Body of pancreas (tissue), 4 donors: ENCODE measurements at regions not wholly inside any gene's neighbourhood (a gene's known extent, or its start where the extent isn't known, plus 50 kb on each side); places are given as distances from the start of the nearest gene placed in this dataset.

ENCODE experiments used
- ATAC-seq: fragments of 150-250 bp; one replicate; pipeline ENCODE4 v1.9.1; 2016
- DNase-seq, 4 donors: peaks; one replicate each; pipeline ENCODE4 v3.0.0-alpha.2; 2019
- H3K27ac ChIP-seq, 4 donors: fragments of 200-600 bp; sonication (generic); 1 replicate in 3 of 4; 2 replicates in 1 of 4; pipeline versions ENCODE4 v1.5.1 to v1.6.1; 2016 to 2019; ENCODE audit warnings: mild to moderate bottlenecking in 1 of 4, mixed read lengths in 1 of 4, moderate library complexity in 1 of 4
- H3K27me3 ChIP-seq, 2 donors: fragments of 200-600 bp; sonication (generic); one replicate each; pipeline ENCODE4 v1.6.0; 2016; ENCODE audit warnings: mild to moderate bottlenecking in 1 of 2
- H3K36me3 ChIP-seq, 2 donors: fragments of 200-600 bp; sonication (generic); replicated peaks in 1 of 2; 2 replicates each; pipeline ENCODE4 v1.5.1; 2016; ENCODE audit warnings: low read depth in 2 of 2; ENCODE audit not compliant: insufficient read depth in 1 of 2
- H3K4me1 ChIP-seq: fragments of 200-600 bp; sonication (generic); one replicate; pipeline ENCODE4 v1.6.0; 2016
- H3K4me3 ChIP-seq, 2 donors: fragments of 200-600 bp; sonication (generic); 1 replicate in 1 of 2; 2 replicates in 1 of 2; pipeline ENCODE4 v1.5.1; 2016 to 2019
- H3K9me3 ChIP-seq, 3 donors: fragments of 200-600 bp; sonication (generic); 1 replicate in 2 of 3; 2 replicates in 1 of 3; pipeline ENCODE4 v1.5.1; 2016
- POLR2A ChIP-seq, 3 donors: fragments of 450-650 bp; IDR thresholded peaks; one replicate each; pipeline ENCODE4 v1.6.1; 2016; ENCODE audit warnings: antibody characterized with exemption in 3 of 3, mild to moderate bottlenecking in 2 of 3
- WGBS, 2 donors: methylation state at CpG; one replicate each; pipeline ENCODE4 v1.1.5; 2017; 5-methylcytosine and 5-hydroxymethylcytosine counted together
- intact Hi-C: fragments of 100-400 bp; cut with DNase I; formaldehyde crosslinking; loops from one replicate; pipeline ENCODE4 v1.15.1; 2023
- TF ChIP-seq, protein P1 (sequence below), 7 experiments: fragments of 450-650 bp in 4 of 7; fragments of 200-600 bp in 3 of 7; sonication (generic) in 3 of 7; IDR thresholded peaks; one replicate each; pipeline ENCODE4 v1.5.1; 2016 to 2019; ENCODE audit warnings: antibody characterized with exemption in 7 of 7

DNA sequence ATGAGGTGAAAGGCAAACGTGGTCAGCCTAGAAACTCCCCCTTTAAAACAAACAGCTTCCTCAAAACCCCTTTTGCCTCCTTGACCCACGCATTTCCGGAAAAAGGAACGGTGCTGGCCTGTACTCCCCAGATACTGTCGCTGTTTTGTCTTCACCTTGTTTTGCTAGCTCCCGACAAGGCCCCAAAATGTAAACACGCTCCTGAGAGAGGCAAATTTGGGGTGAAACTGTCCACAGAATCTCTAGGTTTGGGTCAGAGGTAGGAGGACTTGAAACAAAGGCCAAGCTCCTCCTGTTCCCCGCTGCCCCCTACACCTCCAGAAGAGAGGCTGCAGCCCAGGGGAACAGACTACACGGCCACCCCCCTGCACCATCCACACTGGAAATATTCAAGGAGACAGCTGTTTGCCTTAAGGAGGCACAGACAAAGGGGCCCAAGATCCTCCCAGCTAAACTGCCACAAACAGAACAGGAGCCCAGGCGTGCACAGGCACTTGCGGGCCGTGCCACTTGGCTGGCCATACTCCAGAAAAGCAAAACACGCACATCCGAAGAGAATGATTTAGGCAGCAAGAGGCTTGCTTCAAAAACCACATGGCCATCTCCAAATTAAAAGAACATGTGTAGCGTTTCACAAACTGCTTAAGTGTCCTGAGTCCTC, 160.5 kb upstream of the GRK3 start:
- intact Hi-C loops = no loop called here
- H3K36me3 ChIP-seq = no peaks in the 10 kb centered on the region
- DNase-seq = no peak
- no peak for ATAC-seq
- peaks cover 47% of the 10 kb centered on the region for H3K4me1 ChIP-seq
- WGBS, 2 donors = 7% methylated on average over 10 to 15 of the region's 15 CpGs
- peak overlapping the region; percentile 11 to 38 for H3K4me3 ChIP-seq
- TF ChIP-seq POLR2A (IDR thresholded peaks at IDR 0.05) = peak in 1 of 3 donors; percentile 20
- TF ChIP-seq, protein P1, sequence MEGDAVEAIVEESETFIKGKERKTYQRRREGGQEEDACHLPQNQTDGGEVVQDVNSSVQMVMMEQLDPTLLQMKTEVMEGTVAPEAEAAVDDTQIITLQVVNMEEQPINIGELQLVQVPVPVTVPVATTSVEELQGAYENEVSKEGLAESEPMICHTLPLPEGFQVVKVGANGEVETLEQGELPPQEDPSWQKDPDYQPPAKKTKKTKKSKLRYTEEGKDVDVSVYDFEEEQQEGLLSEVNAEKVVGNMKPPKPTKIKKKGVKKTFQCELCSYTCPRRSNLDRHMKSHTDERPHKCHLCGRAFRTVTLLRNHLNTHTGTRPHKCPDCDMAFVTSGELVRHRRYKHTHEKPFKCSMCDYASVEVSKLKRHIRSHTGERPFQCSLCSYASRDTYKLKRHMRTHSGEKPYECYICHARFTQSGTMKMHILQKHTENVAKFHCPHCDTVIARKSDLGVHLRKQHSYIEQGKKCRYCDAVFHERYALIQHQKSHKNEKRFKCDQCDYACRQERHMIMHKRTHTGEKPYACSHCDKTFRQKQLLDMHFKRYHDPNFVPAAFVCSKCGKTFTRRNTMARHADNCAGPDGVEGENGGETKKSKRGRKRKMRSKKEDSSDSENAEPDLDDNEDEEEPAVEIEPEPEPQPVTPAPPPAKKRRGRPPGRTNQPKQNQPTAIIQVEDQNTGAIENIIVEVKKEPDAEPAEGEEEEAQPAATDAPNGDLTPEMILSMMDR (IDR thresholded peaks at IDR 0.05) = no peak
- H3K27ac ChIP-seq = peak overlapping the region; percentile 59 to 89 (median 88)
- no peaks in the 10 kb centered on the region for H3K27me3 ChIP-seq
- H3K9me3 ChIP-seq = no peaks in the 10 kb centered on the region

DNA sequence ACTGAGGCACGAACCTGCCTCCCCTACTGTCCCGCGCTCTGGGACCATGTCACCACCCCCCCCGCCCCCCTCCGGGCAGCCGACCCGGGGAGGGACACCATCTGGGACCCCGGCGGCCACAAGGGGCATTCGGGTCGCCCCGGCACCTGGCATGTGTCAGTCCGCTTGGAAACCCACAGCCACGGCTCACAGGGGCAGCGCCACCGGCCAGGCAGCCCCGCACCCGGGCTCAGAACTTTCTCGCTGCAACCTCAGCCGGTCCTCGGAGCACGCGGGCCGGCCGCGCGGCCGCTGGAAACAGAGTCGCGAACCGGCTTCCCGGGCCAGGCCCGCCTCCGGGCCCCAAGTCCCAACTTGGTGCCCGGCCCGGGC, 159.9 kb upstream of the GRK3 start:
- H3K27me3 ChIP-seq = no peaks in the 10 kb centered on the region
- H3K4me1 ChIP-seq = peaks cover 47% of the 10 kb centered on the region
- DNase-seq (peak in 1 of 4 donors; percentile 29), ATAC-seq (no peak)
- TF ChIP-seq POLR2A (IDR thresholded peaks at IDR 0.05) = no peak
- TF ChIP-seq, protein P1 (IDR thresholded peaks at IDR 0.05) = no peak
- WGBS, 2 donors = 0% methylated on average over 5 to 17 of the region's 36 CpGs
- H3K27ac ChIP-seq = peak overlapping the region; percentile 59 to 89 (median 88)
- intact Hi-C loops = no loop called here
- no peaks in the 10 kb centered on the region for H3K36me3 ChIP-seq
- peak overlapping the region; percentile 11 to 38 for H3K4me3 ChIP-seq
- no peaks in the 10 kb centered on the region for H3K9me3 ChIP-seq

DNA sequence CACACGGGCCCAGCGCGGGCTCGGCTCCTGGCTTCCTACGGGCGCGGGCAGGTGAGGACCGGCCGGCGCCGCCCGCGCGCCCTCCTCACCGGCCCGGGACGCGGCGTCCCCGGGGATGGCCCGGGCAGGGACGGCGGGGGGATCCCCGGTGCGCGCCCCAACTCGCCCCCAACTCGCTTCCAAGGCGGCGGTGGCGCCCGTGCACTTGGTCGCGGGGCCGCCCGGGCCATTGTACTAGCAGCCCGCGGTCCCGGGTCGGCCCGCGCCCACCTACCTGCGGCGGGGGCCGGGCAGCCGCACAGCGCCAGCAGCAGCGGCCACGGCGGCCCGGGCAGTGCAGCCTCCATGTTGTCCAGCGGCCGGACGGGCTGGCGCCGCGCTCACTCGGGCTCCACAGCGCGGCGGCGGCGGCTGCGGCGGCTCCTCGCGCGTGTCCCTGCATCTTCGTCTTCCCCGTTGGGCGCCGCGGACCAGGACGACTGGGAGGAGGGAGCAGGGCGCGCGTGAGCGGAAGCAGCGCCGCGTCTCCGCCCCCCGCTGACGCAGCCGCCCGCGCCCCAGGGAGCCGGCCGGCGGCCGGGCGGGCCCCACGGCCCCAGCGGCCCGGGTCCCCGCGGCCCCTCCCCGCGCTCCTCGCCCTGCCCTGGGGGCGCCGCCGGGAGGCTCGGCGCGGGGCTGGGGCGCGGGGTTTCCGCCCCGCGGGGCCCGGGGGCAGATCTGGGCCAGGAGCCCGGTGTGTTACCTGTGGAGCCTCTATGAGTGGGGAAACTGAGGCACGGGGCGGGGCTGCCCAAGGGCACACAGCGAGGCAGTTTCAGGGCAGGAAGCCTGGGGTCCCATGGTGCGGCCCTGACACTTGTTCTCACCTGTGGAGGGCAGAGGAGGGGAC, 159.3 kb upstream of the GRK3 start:
- Histone ChIP-seq H3K36me3 (no peaks in the 10 kb centered on the region), H3K27me3 (no peaks in the 10 kb centered on the region), H3K4me3 (peak overlapping the region; percentile 11 to 38), H3K9me3 (no peaks in the 10 kb centered on the region), H3K4me1 (peaks cover 47% of the 10 kb centered on the region), H3K27ac (peak overlapping the region; percentile 59 to 89 (median 88))
- peak; percentile 43 to 74 (median 52) for TF ChIP-seq POLR2A (IDR thresholded peaks at IDR 0.05)
- TF ChIP-seq, protein P1 (IDR thresholded peaks at IDR 0.05) = no peak
- intact Hi-C loops = no loop called here
- ATAC-seq (peak; percentile 75), DNase-seq (peak; percentile 78 to 83 (median 80))
- WGBS, 2 donors = 0 to 8% methylated on average over 5 to 63 of the region's 117 CpGs

DNA sequence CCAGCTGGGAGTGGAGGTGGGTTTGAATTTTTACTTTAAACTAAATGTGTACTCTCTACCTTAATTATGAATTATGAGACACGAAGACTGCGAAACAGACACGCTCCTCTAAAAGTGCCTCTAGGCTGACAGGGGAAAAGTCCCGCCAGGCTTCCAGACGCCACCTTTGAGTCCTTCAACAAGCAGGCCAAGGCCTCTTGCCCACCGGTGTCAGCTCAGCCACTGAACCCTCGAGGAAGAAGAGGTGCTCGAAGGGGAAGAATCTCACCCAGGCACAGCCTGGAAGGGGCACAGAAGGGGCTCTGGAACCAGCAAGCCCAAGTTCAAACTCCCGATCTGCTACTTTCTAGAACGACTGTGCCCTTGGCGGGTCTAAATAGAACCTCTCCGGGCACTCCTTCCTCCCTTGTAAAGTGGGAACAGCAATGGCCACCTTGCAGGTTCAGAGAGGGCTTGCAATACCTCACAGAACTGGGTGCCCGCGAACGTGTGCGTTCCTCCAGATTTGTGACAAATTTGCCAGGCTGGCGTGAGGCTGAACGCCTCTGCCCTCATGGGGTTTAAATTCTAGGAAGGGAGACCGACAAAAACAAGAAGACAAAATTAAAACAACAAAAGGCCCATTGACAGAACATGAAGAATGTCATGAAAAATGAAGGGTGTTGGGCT, 158.5 kb upstream of the GRK3 start:
- Histone ChIP-seq H3K4me3 (no peak overlapping the region), H3K27ac (peak overlapping the region; percentile 59 to 89 (median 88)), H3K4me1 (peaks cover 39% of the 10 kb centered on the region), H3K9me3 (no peaks in the 10 kb centered on the region), H3K36me3 (no peaks in the 10 kb centered on the region), H3K27me3 (no peaks in the 10 kb centered on the region)
- WGBS, 2 donors = 70 to 78% methylated on average over 11 to 19 of the region's 19 CpGs
- DNase-seq (no peak), ATAC-seq (no peak)
- intact Hi-C loops = no loop called here
- TF ChIP-seq, protein P1 (IDR thresholded peaks at IDR 0.05) = no peak
- no peak for TF ChIP-seq POLR2A (IDR thresholded peaks at IDR 0.05)
